NT2/D1 (cell line): ENCODE measurements at regions not wholly inside any gene's neighbourhood (a gene's known extent, or its start where the extent isn't known, plus 50 kb on each side); places are given as distances from the start of the nearest gene placed in this dataset.

Experiments
- SUZ12 ChIP-seq: IDR thresholded peaks from 2 replicates; pipeline ENCODE4 v1.6.1; 2011; ENCODE audit not compliant: insufficient read length, insufficient read depth; ENCODE audit errors: extremely low read depth
- YY1 ChIP-seq: IDR thresholded peaks from 2 replicates; pipeline ENCODE4 v1.6.1; 2011; ENCODE audit not compliant: insufficient read length, insufficient read depth
- ZNF274 ChIP-seq: IDR thresholded peaks from 2 replicates; pipeline ENCODE4 v1.6.1; 2011; ENCODE audit warnings: mild to moderate bottlenecking, low read depth, low read length

DNA sequence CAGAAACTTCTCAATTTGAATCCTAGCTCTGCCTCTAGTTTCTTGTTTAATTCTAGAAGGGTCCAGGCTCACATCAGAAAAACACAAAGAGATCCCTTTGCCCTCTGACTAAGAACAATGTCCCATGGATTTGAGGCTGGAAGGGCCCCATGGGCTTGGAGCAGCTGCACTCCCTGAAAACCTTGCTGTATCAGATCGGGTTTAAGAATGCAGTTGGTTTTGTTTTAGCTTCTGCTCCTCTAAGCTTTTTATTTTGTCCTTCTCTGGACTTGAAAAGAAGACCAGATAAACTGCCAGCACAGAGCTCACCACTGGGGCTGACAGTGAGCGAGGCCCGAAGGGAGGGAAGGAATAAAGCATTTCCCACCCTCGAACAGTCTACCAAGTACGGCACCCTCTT is 69.2 kb upstream of the WIPF1 start:
- no peak for TF ChIP-seq YY1
- no peak for TF ChIP-seq ZNF274
- no peak for TF ChIP-seq SUZ12
